ENCODE measurements at regions not wholly inside any gene's neighbourhood (a gene's known extent, or its start where the extent isn't known, plus 50 kb on each side); places are given as distances from the start of the nearest gene placed in this dataset.
A peak's percentile ranks its signal among the peaks of the same experiment; 100 is the strongest.
"Not testable (repeated sequence)": the region's sequence is repeated elsewhere in the genome, so short reads cannot be mapped to it uniquely, and the experiment has no call there.

DNA sequence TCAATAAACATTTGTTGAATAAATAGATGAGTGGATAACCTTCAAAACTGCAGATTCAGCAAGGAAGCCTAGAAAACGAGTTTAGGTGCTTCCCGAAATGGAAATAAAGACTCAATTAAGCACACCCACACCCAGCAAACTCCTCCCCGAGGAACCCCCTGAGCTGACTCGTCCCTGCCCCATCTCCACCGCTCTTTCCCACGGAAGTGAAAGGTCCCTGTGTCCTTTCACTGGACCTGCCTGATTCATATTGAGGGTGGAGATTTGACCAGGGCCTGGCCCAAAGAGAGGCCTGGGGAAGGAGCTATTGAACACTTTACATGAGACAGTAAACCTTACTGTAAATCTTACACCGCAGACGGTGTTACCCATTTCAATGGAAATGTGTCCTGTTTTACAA lies 129.1 kb downstream of the CPZ start:
- in situ Hi-C loops (cut with MboI; ENCODE audit: low sequenced_read_pairs) = no loop called here
- peaks cover 7% of the 10 kb centered on the region; the same call in 1 of the 2 replicates for H3K27me3 ChIP-seq (ENCODE audit: low read depth)
- no peak for DNase-seq (ENCODE audit: low spot score in 2 of 2)
- H3K4me3 ChIP-seq = no peak overlapping the region
- no peaks in the 10 kb centered on the region for H3K9me3 ChIP-seq
- H3K36me3 ChIP-seq (replicated peaks) = no peaks in the 10 kb centered on the region
- H3K4me1 ChIP-seq = no peaks in the 10 kb centered on the region

DNA sequence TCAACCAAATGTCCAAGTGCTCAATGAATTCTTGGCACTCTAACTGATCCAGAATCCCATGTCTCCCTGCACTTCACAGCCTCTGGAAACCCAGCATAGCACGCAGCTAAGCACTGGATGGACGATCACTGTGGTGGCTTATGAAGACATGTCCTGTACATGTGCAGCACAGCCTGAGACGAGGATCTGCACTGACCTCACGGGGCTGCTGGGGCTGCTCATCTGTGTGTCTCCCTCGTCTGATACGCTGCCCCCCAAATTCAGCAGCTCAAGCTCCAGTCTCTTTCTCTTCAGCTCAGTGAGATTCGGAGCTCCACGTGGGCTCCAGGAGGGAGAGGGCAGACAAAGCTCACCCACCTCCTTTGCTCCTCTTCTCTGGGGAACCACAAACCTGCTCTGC lies 126.9 kb downstream of the CPZ start:
- in situ Hi-C loops (cut with MboI; ENCODE audit: low sequenced_read_pairs) = no loop called here
- Histone ChIP-seq H3K4me3 (no peak overlapping the region), H3K27me3 (ENCODE audit: low read depth) (peaks cover 7% of the 10 kb centered on the region; the same call in 1 of the 2 replicates), H3K9me3 (no peaks in the 10 kb centered on the region), H3K36me3 (replicated peaks) (no peaks in the 10 kb centered on the region), H3K4me1 (no peaks in the 10 kb centered on the region)
- DNase-seq (ENCODE audit: low spot score in 2 of 2) = no peak

DNA sequence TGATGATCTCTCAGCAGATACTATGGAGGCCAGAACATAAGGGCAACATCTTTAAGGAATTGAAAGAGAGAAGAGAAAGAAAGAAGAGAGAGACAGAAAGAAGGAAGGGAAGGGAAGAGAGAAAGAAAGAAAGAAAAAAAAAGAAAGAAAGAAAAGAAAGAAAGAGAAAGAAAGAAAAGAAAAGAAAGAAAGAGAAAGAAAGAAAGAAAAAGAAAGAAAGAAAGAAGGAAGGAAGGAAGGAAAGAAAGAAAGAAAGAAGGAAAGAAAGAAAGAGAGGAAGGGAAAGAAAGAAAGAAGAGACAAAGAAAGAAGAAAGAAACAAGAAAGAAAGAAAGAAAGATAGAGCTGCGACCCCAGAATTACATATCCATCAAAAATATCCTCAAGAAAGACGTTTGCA lies 124.9 kb downstream of the CPZ start:
- H3K4me3 ChIP-seq; H3K9me3 ChIP-seq; H3K27me3 ChIP-seq (ENCODE audit: low read depth); H3K4me1 ChIP-seq; H3K36me3 ChIP-seq (replicated peaks); DNase-seq (ENCODE audit: low spot score in 2 of 2); in situ Hi-C loops (cut with MboI; ENCODE audit: low sequenced_read_pairs): not testable (repeated sequence)

DNA sequence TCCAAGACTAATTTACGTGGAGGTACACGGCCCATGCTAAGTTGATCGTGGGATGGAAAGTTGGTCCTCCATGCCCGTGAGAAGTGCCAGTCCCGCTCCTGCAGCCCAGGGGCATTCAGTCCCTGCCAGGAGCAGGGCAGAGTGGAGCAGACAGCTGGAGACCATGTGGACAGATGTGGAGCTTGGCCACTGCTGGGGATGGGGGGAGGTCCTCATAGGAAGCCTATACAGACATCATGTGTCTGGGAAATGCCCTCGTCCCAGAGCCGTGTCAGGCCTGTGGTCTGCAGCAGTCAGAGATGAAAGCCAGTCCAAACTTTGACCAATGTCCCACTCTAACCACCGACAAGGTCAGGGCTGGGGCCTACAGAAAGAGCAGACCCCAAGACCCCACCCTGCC lies 118.4 kb downstream of the CPZ start:
- peak in 1 of 2 experiments; percentile 1 for DNase-seq (ENCODE audit: low spot score in 2 of 2)
- Histone ChIP-seq H3K9me3 (no peaks in the 10 kb centered on the region; the same call in 1 of the 2 replicates), H3K27me3 (ENCODE audit: low read depth) (peaks cover 5% of the 10 kb centered on the region; the same call in 1 of the 2 replicates), H3K4me3 (no peak overlapping the region), H3K36me3 (replicated peaks) (no peaks in the 10 kb centered on the region), H3K4me1 (no peaks in the 10 kb centered on the region)
- in situ Hi-C loops (cut with MboI; ENCODE audit: low sequenced_read_pairs) = no loop called here

DNA sequence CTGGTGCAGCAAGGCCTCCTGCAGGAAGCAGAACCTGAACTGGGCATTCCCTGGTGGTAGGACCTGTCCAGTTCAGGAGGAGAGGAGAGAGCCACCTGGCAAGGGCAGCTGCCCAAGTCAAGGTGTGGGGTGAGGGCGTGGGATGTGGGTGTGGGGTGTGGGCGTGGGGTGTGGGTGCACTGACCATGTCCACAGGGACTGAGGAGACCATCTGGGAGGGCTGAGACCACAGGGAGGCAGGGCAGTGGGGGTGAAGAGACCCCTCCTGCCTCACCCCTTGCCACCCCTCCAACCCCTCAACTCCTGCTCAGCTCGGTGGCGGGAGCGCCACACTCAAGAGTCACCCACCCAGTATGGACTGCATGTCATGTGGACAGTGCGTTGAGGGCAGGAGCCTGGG lies 117.9 kb downstream of the CPZ start:
- in situ Hi-C loops (cut with MboI; ENCODE audit: low sequenced_read_pairs) = no loop called here
- no peak overlapping the region for H3K4me3 ChIP-seq
- no peaks in the 10 kb centered on the region for H3K4me1 ChIP-seq
- no peaks in the 10 kb centered on the region; the same call in 1 of the 2 replicates for H3K9me3 ChIP-seq
- H3K36me3 ChIP-seq (replicated peaks) = no peaks in the 10 kb centered on the region
- peaks cover 5% of the 10 kb centered on the region; the same call in 1 of the 2 replicates for H3K27me3 ChIP-seq (ENCODE audit: low read depth)
- DNase-seq (ENCODE audit: low spot score in 2 of 2) = peak in 1 of 2 experiments; percentile 3

DNA sequence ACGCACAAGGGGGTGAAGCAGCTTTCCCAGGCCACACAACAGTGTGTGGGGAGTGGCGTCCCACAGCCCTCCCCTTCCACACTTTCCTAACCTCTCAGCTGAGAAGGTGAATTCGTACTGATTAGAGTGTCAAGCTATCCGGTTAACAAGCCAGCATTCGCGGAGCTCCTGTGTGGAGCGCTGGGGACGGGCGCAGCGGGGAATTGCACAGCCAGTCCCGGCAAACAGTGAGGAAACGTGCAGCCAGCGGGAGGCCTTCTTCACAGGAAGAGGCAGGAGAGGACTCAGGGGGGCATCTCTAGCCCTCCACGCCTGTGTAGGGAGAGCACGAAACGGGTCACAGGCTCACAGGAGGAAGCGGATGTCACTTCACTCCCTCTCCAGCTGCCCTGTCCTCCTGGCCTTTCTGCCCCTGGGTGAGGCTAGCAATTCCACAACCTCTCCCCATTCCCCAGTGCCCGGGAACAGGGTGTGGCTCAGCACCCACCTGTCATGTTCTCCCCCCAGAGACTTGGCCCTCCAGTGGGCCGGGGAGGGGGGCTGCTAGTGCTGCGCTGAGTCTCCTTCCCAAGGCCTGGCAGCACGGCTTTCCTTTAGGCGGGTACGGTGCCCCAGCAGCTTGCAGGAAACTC lies 117.3 kb downstream of the CPZ start:
- in situ Hi-C loops (cut with MboI; ENCODE audit: low sequenced_read_pairs) = no loop called here
- no peak for DNase-seq (ENCODE audit: low spot score in 2 of 2)
- H3K4me3 ChIP-seq = no peak overlapping the region
- H3K9me3 ChIP-seq = no peaks in the 10 kb centered on the region; the same call in 1 of the 2 replicates
- peaks cover 5% of the 10 kb centered on the region; the same call in 1 of the 2 replicates for H3K27me3 ChIP-seq (ENCODE audit: low read depth)
- H3K4me1 ChIP-seq = no peaks in the 10 kb centered on the region
- H3K36me3 ChIP-seq (replicated peaks) = no peaks in the 10 kb centered on the region

DNA sequence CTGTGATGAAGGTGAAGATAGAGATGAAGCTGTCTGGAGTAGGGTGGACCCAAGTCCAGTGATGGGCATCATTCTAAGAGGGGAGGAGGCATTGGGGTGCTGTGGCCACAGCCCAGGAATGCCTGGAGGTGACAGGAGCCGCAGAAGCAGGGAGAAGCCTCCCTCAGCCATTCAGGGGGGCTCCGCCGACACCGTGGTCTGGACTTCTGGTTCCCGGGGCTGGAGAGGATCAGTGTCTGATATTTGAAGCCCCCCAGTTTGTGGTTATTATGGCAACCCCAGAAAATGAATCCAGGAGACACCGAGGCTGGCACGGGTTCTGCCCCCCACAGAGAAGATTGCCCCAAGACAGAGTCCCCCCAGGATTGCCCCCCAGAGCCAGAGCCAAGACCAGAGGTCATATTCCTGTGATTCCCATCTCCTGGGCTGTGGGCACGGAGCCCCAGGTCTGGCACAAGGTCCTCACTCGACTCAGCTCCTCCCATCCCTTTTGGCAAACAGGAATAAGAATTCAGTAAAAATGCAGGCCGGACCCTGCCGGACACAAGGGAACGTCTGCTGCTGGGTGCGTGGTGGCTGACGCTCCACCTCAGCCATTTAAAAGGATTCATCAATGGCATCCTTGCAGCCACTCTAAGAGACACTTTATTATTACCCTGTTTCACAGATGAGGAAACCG lies 116.6 kb downstream of the CPZ start:
- Histone ChIP-seq H3K4me3 (no peak overlapping the region), H3K36me3 (replicated peaks) (no peaks in the 10 kb centered on the region), H3K4me1 (no peaks in the 10 kb centered on the region), H3K27me3 (ENCODE audit: low read depth) (peaks cover 5% of the 10 kb centered on the region; the same call in 1 of the 2 replicates), H3K9me3 (no peaks in the 10 kb centered on the region; the same call in 1 of the 2 replicates)
- DNase-seq (ENCODE audit: low spot score in 2 of 2) = no peak
- in situ Hi-C loops (cut with MboI; ENCODE audit: low sequenced_read_pairs) = no loop called here

DNA sequence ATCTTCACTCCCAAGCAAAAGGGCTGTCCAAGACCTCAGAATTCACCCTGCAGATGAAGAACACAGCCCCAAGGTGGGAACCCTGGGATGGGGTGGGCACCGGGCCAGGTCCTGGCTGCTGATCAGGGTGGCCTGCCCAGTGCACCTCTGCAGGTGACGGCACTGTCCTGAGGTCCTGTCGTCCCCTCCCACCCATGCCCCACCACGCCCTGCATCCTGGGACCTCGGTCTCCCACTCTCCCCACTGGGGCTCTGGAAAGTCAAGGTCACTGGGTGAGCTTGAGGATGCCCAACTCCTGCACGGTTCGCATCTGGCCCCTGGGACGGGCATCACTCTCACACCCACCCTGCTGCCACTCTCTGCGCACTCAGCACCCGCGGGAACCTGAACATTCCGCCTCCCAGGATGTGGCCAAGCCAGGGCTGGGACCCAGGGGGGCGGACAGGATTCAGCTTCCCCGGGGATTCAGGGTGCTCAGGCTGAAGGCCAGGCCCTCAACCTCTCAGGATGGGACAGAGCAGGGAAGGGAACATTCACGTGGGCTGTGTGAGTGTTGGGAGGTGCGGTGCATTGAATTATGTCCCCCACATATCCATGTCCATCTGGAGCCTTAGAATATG lies 115.9 kb downstream of the CPZ start:
- Histone ChIP-seq H3K27me3 (ENCODE audit: low read depth) (peaks cover 5% of the 10 kb centered on the region; the same call in 1 of the 2 replicates), H3K9me3 (no peaks in the 10 kb centered on the region; the same call in 1 of the 2 replicates), H3K36me3 (replicated peaks) (no peaks in the 10 kb centered on the region), H3K4me3 (no peak overlapping the region), H3K4me1 (no peaks in the 10 kb centered on the region)
- in situ Hi-C loops (cut with MboI; ENCODE audit: low sequenced_read_pairs) = no loop called here
- peak in 1 of 2 experiments; percentile 4 for DNase-seq (ENCODE audit: low spot score in 2 of 2)

DNA sequence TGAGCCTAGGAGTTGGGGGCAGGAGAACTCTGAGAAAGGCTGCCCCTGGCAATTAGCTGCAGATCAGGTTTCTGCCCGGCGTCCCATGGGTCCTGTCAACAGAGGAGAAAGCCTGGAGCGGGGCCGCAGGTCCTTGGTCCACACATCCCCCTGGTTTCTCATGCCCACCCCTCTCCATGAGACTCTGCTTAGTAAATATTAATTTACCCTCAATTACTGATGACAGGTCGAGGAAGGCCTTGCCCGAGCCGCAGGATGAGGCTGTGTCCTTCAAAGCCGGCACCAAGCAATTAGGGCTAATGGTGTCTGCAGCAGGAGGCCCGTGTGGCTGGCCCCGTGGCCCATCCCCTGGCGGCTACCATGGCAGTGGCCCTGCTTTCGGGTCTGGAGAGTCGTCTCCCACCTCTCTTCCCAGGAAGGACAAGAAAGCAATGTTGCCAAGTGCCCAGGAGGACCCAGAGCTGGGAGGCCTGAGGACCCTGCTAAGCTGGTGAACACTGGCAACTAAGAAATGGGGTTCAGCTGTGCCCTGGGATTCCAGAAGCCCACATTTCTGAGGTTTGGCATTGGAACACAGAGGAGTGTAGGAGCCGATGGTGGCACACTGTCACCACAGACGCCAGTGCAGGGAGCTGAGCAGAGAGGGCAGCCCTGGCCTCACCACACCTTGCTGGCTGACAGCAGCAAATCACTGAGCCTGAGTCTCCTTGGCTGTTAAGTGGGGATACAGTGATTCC lies 114.6 kb downstream of the CPZ start:
- in situ Hi-C loops (cut with MboI; ENCODE audit: low sequenced_read_pairs) = no loop called here
- H3K27me3 ChIP-seq (ENCODE audit: low read depth) = peaks cover 5% of the 10 kb centered on the region; the same call in 1 of the 2 replicates
- peak in 1 of 2 experiments; percentile 5 for DNase-seq (ENCODE audit: low spot score in 2 of 2)
- no peaks in the 10 kb centered on the region for H3K9me3 ChIP-seq
- no peak overlapping the region for H3K4me3 ChIP-seq
- no peaks in the 10 kb centered on the region for H3K36me3 ChIP-seq (replicated peaks)
- H3K4me1 ChIP-seq = no peaks in the 10 kb centered on the region

DNA sequence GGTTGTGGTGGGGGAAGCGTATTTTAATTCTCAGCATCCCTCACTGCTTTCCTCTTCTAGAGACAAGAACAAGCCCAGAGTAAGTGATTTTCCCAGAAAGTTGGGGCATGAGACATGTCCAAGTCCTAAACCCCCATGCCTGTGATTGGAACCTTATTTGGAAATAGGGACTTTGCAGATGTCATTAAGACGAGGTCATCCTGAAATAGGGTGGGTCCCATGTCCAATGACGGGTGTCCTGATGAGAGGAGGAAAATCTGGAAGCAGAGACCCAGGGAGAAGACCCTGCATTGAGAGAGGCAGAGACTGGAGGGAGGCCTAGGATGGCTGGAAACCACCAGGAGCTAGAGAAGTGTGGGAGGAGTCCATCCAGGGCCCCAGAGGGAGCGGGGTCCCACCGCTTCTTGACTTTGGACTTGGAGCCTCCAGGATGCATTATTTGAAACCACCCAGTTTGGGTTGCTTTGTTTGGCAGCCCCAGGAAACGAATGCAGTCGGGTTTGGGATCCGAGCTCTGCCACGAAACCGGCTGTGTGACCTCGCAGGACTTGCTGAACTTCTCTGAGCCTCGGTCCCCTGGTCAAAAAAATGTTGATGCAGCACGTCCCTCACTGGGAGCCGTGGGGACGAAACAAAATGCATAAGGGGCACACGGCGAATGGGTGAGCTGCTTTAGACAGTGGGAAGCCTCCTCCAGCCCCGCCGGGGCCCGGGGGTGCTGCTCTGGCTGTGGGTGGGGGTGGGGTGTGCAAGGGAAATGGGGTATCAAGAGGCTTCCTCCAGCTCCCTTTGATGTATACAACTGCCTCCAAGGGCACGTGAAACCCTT lies 113.9 kb downstream of the CPZ start:
- Histone ChIP-seq H3K27me3 (ENCODE audit: low read depth) (peaks cover 5% of the 10 kb centered on the region; the same call in 1 of the 2 replicates), H3K9me3 (no peaks in the 10 kb centered on the region), H3K4me1 (no peaks in the 10 kb centered on the region), H3K4me3 (no peak overlapping the region), H3K36me3 (replicated peaks) (no peaks in the 10 kb centered on the region)
- in situ Hi-C loops (cut with MboI; ENCODE audit: low sequenced_read_pairs) = no loop called here
- DNase-seq (ENCODE audit: low spot score in 2 of 2) = peak in 1 of 2 experiments; percentile 2

DNA sequence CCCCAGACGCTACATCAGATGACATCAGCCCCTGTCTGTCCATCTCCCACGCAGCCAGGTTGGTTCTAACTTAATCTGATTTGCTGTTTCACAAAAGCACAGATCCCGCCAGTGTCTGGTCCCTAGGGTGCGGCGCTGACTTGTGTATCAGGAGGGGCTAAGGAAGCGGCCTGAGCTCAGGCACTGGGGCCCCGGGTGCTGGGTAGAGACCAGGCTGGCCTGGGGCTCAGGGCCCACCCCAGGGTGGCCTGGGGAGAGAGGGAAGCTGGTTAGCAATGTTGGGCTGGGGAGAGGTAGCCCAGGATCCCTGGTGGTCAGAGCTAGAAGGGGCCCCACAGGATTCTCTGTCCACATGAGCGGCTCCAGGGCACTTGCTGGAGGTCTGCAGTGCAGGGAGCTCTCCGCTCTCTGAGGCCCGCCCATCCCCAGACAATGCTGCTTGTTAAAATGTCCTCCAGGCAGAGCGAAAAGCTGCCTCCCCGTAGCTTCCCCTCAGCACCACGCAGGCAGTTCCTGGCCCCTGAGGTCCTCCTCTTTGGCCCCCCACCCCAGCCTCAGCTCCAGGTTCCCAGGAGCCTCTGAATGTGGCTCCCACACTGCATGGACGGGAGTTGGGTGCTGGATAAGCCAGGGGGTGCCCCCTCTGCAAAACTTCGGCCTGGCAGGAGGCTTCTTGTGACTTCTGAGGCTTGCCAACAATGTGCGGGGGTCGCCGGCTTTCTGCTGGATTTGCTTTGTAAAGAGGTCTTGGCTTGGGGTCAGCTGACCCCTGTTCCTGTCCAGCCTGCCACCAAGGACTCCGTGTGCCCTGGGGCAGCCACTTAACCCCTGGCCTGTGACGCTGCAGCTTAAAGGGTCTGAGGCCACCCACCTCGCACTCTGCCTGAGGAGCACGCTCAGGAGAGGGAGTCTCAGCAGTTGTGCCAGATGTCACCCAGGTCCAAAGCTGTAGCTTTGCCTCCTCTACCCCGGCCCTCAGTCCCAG lies 112.9 kb downstream of the CPZ start:
- H3K4me3 ChIP-seq = no peak overlapping the region
- peaks cover 5% of the 10 kb centered on the region; the same call in 1 of the 2 replicates for H3K27me3 ChIP-seq (ENCODE audit: low read depth)
- H3K9me3 ChIP-seq = no peaks in the 10 kb centered on the region
- peak in 1 of 2 experiments; percentile 6 for DNase-seq (ENCODE audit: low spot score in 2 of 2)
- no peaks in the 10 kb centered on the region for H3K36me3 ChIP-seq (replicated peaks)
- in situ Hi-C loops (cut with MboI; ENCODE audit: low sequenced_read_pairs) = no loop called here
- H3K4me1 ChIP-seq = no peaks in the 10 kb centered on the region

DNA sequence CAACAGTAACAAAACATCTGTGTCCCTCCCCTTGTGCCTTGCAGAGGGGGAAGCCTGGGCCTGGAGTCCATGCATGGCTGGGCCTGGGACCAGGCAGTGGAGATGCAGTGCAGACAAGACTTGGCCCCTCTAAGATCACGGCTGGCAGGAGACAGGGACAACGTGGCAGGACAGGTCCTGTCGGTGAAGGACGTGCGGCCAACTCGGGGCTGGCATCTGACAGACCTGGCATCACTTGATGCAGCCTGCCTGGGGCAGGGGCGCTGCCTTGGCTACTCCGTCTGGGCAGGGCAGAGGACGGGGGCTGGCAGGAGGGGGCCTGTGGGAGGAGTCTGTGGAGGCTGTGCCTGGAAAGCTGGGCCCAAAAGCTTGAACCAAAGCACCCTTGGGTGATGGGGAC lies 112.1 kb downstream of the CPZ start:
- H3K36me3 ChIP-seq (replicated peaks) = no peaks in the 10 kb centered on the region
- no peaks in the 10 kb centered on the region for H3K4me1 ChIP-seq
- H3K9me3 ChIP-seq = no peaks in the 10 kb centered on the region
- peak in 1 of 2 experiments; percentile 3 for DNase-seq (ENCODE audit: low spot score in 2 of 2)
- H3K27me3 ChIP-seq (ENCODE audit: low read depth) = peaks cover 8% of the 10 kb centered on the region; the same call in 1 of the 2 replicates
- in situ Hi-C loops (cut with MboI; ENCODE audit: low sequenced_read_pairs) = no loop called here
- H3K4me3 ChIP-seq = no peak overlapping the region

All from HAP-1 (cell line).